Trophoblast cell (in vitro differentiated cells and primary cell): ENCODE measurements at regions not wholly inside any gene's neighbourhood (a gene's known extent, or its start where the extent isn't known, plus 50 kb on each side); places are given as distances from the start of the nearest gene placed in this dataset.

Experiments used
- DNase-seq, 2 donors: peaks; one replicate each; pipeline ENCODE4 v3.0.0-alpha.2; 2016
- H2AFZ ChIP-seq: 2 replicates; pipeline ENCODE4 v1.6.1; 2013; ENCODE audit warnings: low read length, moderate library complexity, mild to moderate bottlenecking; ENCODE audit not compliant: insufficient read depth, poor library complexity
- H2AK5ac ChIP-seq: 2 replicates; pipeline ENCODE4 v1.6.1; 2013; ENCODE audit warnings: mild to moderate bottlenecking, low read length
- H2BK120ac ChIP-seq: 2 replicates; pipeline ENCODE4 v1.6.1; 2013; ENCODE audit warnings: low read length, mild to moderate bottlenecking, moderate library complexity; ENCODE audit not compliant: insufficient read depth, poor library complexity
- H2BK12ac ChIP-seq: 2 replicates; pipeline ENCODE4 v1.6.1; 2013; ENCODE audit warnings: mild to moderate bottlenecking, low read length, moderate library complexity
- H2BK5ac ChIP-seq: 2 replicates; pipeline ENCODE4 v1.6.1; 2013; ENCODE audit warnings: low read length, low read depth, moderate library complexity, mild to moderate bottlenecking; ENCODE audit not compliant: poor library complexity
- H3K14ac ChIP-seq: 2 replicates; pipeline ENCODE4 v1.6.1; 2013; ENCODE audit warnings: mild to moderate bottlenecking, low read length
- H3K18ac ChIP-seq: 2 replicates; pipeline ENCODE4 v1.6.1; 2013; ENCODE audit warnings: mild to moderate bottlenecking, low read length
- H3K23ac ChIP-seq: 2 replicates; pipeline ENCODE4 v1.6.1; 2013; ENCODE audit warnings: low read length
- H3K27ac ChIP-seq: 2 replicates; pipeline ENCODE4 v1.5.1; 2013; ENCODE audit warnings: low read depth, mild to moderate bottlenecking, inconsistent platforms, low read length, moderate library complexity
- H3K27me3 ChIP-seq: 2 replicates; pipeline ENCODE4 v1.6.1; 2013; ENCODE audit warnings: inconsistent platforms, mild to moderate bottlenecking, low read length, moderate library complexity; ENCODE audit not compliant: insufficient read depth
- H3K36me3 ChIP-seq, 2 experiments: 1 replicate in 1 of 2; 2 replicates in 1 of 2; pipeline ENCODE4 v1.6.1; 2013; ENCODE audit warnings: low read length in 2 of 2, mild to moderate bottlenecking in 2 of 2, moderate library complexity in 1 of 2; ENCODE audit not compliant: insufficient read depth in 2 of 2, control insufficient read depth in 1 of 2
- H3K4ac ChIP-seq: 2 replicates; pipeline ENCODE4 v1.6.1; 2013; ENCODE audit warnings: low read depth, mild to moderate bottlenecking, low read length, moderate library complexity
- H3K4me1 ChIP-seq, 2 experiments: 1 replicate in 1 of 2; 2 replicates in 1 of 2; pipeline ENCODE4 v1.6.1; 2013; ENCODE audit warnings: low read length in 2 of 2, mild to moderate bottlenecking in 2 of 2, moderate library complexity in 1 of 2; ENCODE audit not compliant: insufficient read depth in 2 of 2, control insufficient read depth in 1 of 2
- H3K4me2 ChIP-seq: 2 replicates; pipeline ENCODE4 v1.6.1; 2013; ENCODE audit warnings: inconsistent platforms, mild to moderate bottlenecking, low read length, moderate library complexity
- H3K4me3 ChIP-seq: 2 replicates; pipeline ENCODE4 v1.5.1; 2013; ENCODE audit warnings: mild to moderate bottlenecking, low read depth, low read length, inconsistent platforms
- H3K79me1 ChIP-seq: one replicate; pipeline ENCODE4 v1.6.1; 2013; ENCODE audit warnings: low read length
- H3K79me2 ChIP-seq: 2 replicates; pipeline ENCODE4 v1.6.1; 2013; ENCODE audit warnings: low read length, mild to moderate bottlenecking; ENCODE audit not compliant: control insufficient read depth, insufficient read depth, poor library complexity
- H3K9ac ChIP-seq: 2 replicates; pipeline ENCODE4 v1.6.1; 2013; ENCODE audit warnings: mild to moderate bottlenecking, low read length
- H3K9me3 ChIP-seq: 2 replicates; pipeline ENCODE4 v1.6.1; 2013; ENCODE audit warnings: low read depth, mild to moderate bottlenecking, control low read depth, inconsistent platforms, low read length; ENCODE audit not compliant: insufficient read depth
- H4K12ac ChIP-seq: 2 replicates; pipeline ENCODE4 v1.6.1; 2013; ENCODE audit warnings: low read depth, mild to moderate bottlenecking, low read length, moderate library complexity
- H4K8ac ChIP-seq: 2 replicates; pipeline ENCODE4 v1.6.1; 2013; ENCODE audit warnings: low read depth, mild to moderate bottlenecking, low read length, moderate library complexity
- H4K91ac ChIP-seq: one replicate; pipeline ENCODE4 v1.6.1; 2013; ENCODE audit warnings: low read depth, mild to moderate bottlenecking, low read length, moderate library complexity
- WGBS: extraction: QIAGEN DNeasy Blood & Tissue Kit; methylation state at CpG from one replicate; pipeline ENCODE4 v1.1.7; 2013; ENCODE audit warnings: missing lambda C conversion rate; ENCODE audit not compliant: insufficient read length, insufficient coverage; ENCODE audit errors: extremely low coverage; 5-methylcytosine and 5-hydroxymethylcytosine counted together

- Histone ChIP-seq H3K4me1 (no peaks in the 10 kb centered on the region), H3K79me1 (no peaks in the 10 kb centered on the region), H2AK5ac (no peak overlapping the region), H3K4me3 (no peak overlapping the region), H2BK120ac (no peak overlapping the region), H3K36me3 (no peaks in the 10 kb centered on the region), H4K12ac (no peak overlapping the region), H4K8ac (no peak overlapping the region), H3K9me3 (no peaks in the 10 kb centered on the region), H4K91ac (no peak overlapping the region), H3K79me2 (no peaks in the 10 kb centered on the region), H2BK12ac (no peak overlapping the region), H2BK5ac (no peak overlapping the region), H3K4me2 (no peak overlapping the region), H3K14ac (no peak overlapping the region), H3K9ac (no peak overlapping the region), H3K27me3 (no peaks in the 10 kb centered on the region), H2AFZ (no peak overlapping the region), H3K23ac (no peak overlapping the region), H3K4ac (no peak overlapping the region), H3K18ac (no peak overlapping the region), H3K27ac (no peak overlapping the region)
- DNase-seq, result peak in 1 of 2 donors; percentile 25
- 100% methylated on average over 1 of the region's 2 CpGs for WGBS
These were observed 367.3 kb upstream of the POU3F2 start for GRCh38 chr6:98467091-98467490.

DNA sequence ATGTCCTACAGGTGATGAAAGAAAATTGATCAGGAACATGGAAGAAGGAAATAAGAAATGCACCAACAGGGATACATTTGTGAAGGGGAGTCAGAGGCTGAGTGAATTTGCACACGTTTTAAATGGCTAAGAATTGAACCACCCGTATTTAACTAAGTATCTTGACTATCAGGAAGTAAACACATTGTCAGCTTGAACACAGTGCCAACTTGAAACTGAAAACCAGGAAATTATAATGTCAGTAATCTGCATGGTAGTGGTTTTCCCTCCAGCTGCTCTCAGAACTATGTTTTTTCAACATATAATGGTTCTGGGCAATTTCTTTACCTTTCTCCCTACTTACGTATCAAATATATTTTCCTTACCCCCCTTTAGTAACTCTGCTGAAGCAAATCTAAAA lies 366.5 kb upstream of the POU3F2 start:
- no peak overlapping the region for H3K23ac ChIP-seq
- H2AK5ac ChIP-seq, result no peak overlapping the region
- H4K8ac ChIP-seq, result no peak overlapping the region
- DNase-seq, result no peak
- no CpG with 5 or more reads among the region's 3 CpGs for WGBS
- H3K27ac ChIP-seq, result no peak overlapping the region
- H3K36me3 ChIP-seq, result no peaks in the 10 kb centered on the region
- H3K9me3 ChIP-seq, result no peaks in the 10 kb centered on the region
- no peak overlapping the region for H3K4me3 ChIP-seq
- H4K91ac ChIP-seq, result no peak overlapping the region
- no peak overlapping the region for H2BK12ac ChIP-seq
- H3K4me1 ChIP-seq, result no peaks in the 10 kb centered on the region
- H4K12ac ChIP-seq, result no peak overlapping the region
- H3K4ac ChIP-seq, result no peak overlapping the region
- H2BK120ac ChIP-seq, result no peak overlapping the region
- no peaks in the 10 kb centered on the region for H3K79me1 ChIP-seq
- H3K18ac ChIP-seq, result no peak overlapping the region
- H3K79me2 ChIP-seq, result no peaks in the 10 kb centered on the region
- H2AFZ ChIP-seq, result no peak overlapping the region
- H2BK5ac ChIP-seq, result no peak overlapping the region
- H3K14ac ChIP-seq, result no peak overlapping the region
- H3K27me3 ChIP-seq, result no peaks in the 10 kb centered on the region
- H3K4me2 ChIP-seq, result no peak overlapping the region
- no peak overlapping the region for H3K9ac ChIP-seq

DNA sequence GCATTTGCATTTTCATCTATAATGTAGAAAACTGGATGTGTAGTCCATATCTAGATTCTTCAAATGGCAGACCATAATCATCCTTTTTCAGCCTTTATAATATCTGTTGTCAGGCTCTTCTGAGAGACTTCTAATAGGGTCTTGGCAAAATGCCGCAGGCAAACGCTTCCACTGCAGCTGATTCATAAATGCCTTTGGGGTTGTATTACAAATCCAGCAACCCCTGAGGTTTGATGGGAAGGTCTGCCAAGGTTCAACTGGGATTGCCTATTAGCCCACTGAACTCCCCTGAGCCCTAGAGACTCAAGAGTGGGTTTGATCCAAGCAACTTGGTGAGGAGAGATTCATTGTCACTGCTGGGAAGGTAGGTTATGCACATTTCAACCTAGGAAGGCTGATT lies 365.2 kb upstream of the POU3F2 start:
- no peaks in the 10 kb centered on the region for H3K27me3 ChIP-seq
- no peaks in the 10 kb centered on the region for H3K36me3 ChIP-seq
- no peak overlapping the region for H4K12ac ChIP-seq
- no peak overlapping the region for H2AFZ ChIP-seq
- no peak overlapping the region for H3K4me2 ChIP-seq
- H3K23ac ChIP-seq, result no peak overlapping the region
- WGBS, result no CpG with 5 or more reads among the region's 2 CpGs
- H2AK5ac ChIP-seq, result no peak overlapping the region
- no peaks in the 10 kb centered on the region for H3K79me2 ChIP-seq
- no peak overlapping the region for H3K27ac ChIP-seq
- no peak overlapping the region for H4K8ac ChIP-seq
- DNase-seq, result no peak
- no peak overlapping the region for H4K91ac ChIP-seq
- H2BK120ac ChIP-seq, result no peak overlapping the region
- no peak overlapping the region for H3K4ac ChIP-seq
- H3K18ac ChIP-seq, result no peak overlapping the region
- H3K4me1 ChIP-seq, result no peaks in the 10 kb centered on the region
- no peak overlapping the region for H2BK12ac ChIP-seq
- no peak overlapping the region for H3K14ac ChIP-seq
- H2BK5ac ChIP-seq, result no peak overlapping the region
- H3K9me3 ChIP-seq, result no peaks in the 10 kb centered on the region
- peak overlapping the region; percentile 40 for H3K9ac ChIP-seq
- H3K4me3 ChIP-seq, result no peak overlapping the region
- no peaks in the 10 kb centered on the region for H3K79me1 ChIP-seq

- WGBS, result no CpG with 5 or more reads among the region's 1 CpG
- Histone ChIP-seq H2BK5ac (no peak overlapping the region), H3K9ac (peak overlapping the region; percentile 63), H3K79me1 (no peaks in the 10 kb centered on the region), H3K4me1 (no peaks in the 10 kb centered on the region), H4K8ac (no peak overlapping the region), H2BK12ac (no peak overlapping the region), H3K4me3 (no peak overlapping the region), H3K4me2 (no peak overlapping the region), H2BK120ac (no peak overlapping the region), H3K23ac (no peak overlapping the region), H3K9me3 (no peaks in the 10 kb centered on the region), H3K14ac (no peak overlapping the region), H3K36me3 (no peaks in the 10 kb centered on the region), H3K18ac (no peak overlapping the region), H4K12ac (no peak overlapping the region), H3K27ac (no peak overlapping the region), H2AFZ (no peak overlapping the region), H3K79me2 (no peaks in the 10 kb centered on the region), H4K91ac (no peak overlapping the region), H2AK5ac (no peak overlapping the region), H3K27me3 (no peaks in the 10 kb centered on the region), H3K4ac (no peak overlapping the region)
- DNase-seq, result no peak
These were observed 363.6 kb upstream of the POU3F2 start for GRCh38 chr6:98470821-98471220.
